Ascending aorta (tissue), 2 donors: ENCODE measurements at regions not wholly inside any gene's neighbourhood (a gene's known extent, or its start where the extent isn't known, plus 50 kb on each side); places are given as distances from the start of the nearest gene placed in this dataset.

Experiments
- DNase-seq, 2 donors: peaks; one replicate each; pipeline ENCODE4 v3.0.0-alpha.2; 2019; ENCODE audit warnings: low spot score in 2 of 2
- H3K27ac ChIP-seq, 2 donors: fragments of 200-600 bp; sonication (generic); one replicate each; pipeline ENCODE4 v1.5.1; 2016 to 2017; ENCODE audit warnings: mild to moderate bottlenecking in 1 of 2
- H3K27me3 ChIP-seq: fragments of 200-600 bp; sonication (generic); one replicate; pipeline ENCODE4 v1.5.1; 2017
- H3K36me3 ChIP-seq, 2 donors: fragments of 200-600 bp; sonication (generic); one replicate each; pipeline ENCODE4 v1.5.1; 2016
- H3K4me1 ChIP-seq, 2 donors: fragments of 200-600 bp; sonication (generic); one replicate each; pipeline ENCODE4 v1.5.1; 2016 to 2017; ENCODE audit warnings: mild to moderate bottlenecking in 1 of 2
- H3K4me3 ChIP-seq, 2 donors: fragments of 200-600 bp; sonication (generic); one replicate each; pipeline ENCODE4 v1.5.1; 2016 to 2017; ENCODE audit warnings: mild to moderate bottlenecking in 1 of 2
- H3K9me3 ChIP-seq, 2 donors: fragments of 200-600 bp; sonication (generic); one replicate each; pipeline ENCODE4 v1.5.1; 2016
- CTCF ChIP-seq, 3 experiments: fragments of 200-600 bp in 2 of 3; fragments of 450-650 bp in 1 of 3; sonication (generic) in 2 of 3; IDR thresholded peaks; one replicate each; pipeline ENCODE4 v1.5.1; 2016 to 2019; ENCODE audit warnings: antibody characterized with exemption in 3 of 3, mild to moderate bottlenecking in 1 of 3, moderate library complexity in 1 of 3
- intact Hi-C: fragments of 100-400 bp; cut with DNase I; formaldehyde crosslinking; loops from one replicate; pipeline ENCODE4 v1.15.1; 2023

- DNase-seq, result no peak
- Histone ChIP-seq H3K9me3 (peaks cover 5 to 21% of the 10 kb centered on the region in 2 donors), H3K27me3 (no peaks in the 10 kb centered on the region), H3K27ac (no peak overlapping the region), H3K36me3 (no peaks in the 10 kb centered on the region), H3K4me1 (no peaks in the 10 kb centered on the region), H3K4me3 (no peak overlapping the region)
- intact Hi-C loops, result loop anchor here (10.0 kb wide), 1 partner anchor 59 kb away; no protein-coding TSS in a partner anchor
- TF ChIP-seq CTCF (IDR thresholded peaks at IDR 0.05), result no peak
Measured at GRCh38 chr16:87085441-87085840, 231.8 kb downstream of the C16orf95 start.

- no peak overlapping the region for H3K27ac ChIP-seq
- no peak for DNase-seq
- H3K9me3 ChIP-seq, result peaks cover 0 to 14% of the 10 kb centered on the region in 2 donors
- H3K36me3 ChIP-seq, result no peaks in the 10 kb centered on the region
- no peak for TF ChIP-seq CTCF (IDR thresholded peaks at IDR 0.05)
- no peak overlapping the region for H3K4me3 ChIP-seq
- no peaks in the 10 kb centered on the region for H3K27me3 ChIP-seq
- intact Hi-C loops, result loop anchor here (10.0 kb wide), 1 partner anchor 59 kb away; no protein-coding TSS in a partner anchor
- no peaks in the 10 kb centered on the region for H3K4me1 ChIP-seq
Measured at GRCh38 chr16:87086156-87086555, 231.0 kb downstream of the C16orf95 start.

- no peak for DNase-seq
- Histone ChIP-seq H3K9me3 (peaks cover 0 to 10% of the 10 kb centered on the region in 2 donors), H3K27me3 (no peaks in the 10 kb centered on the region), H3K36me3 (no peaks in the 10 kb centered on the region), H3K4me3 (no peak overlapping the region), H3K4me1 (no peaks in the 10 kb centered on the region), H3K27ac (no peak overlapping the region)
- no peak for TF ChIP-seq CTCF (IDR thresholded peaks at IDR 0.05)
- intact Hi-C loops, result loop anchor here (10.0 kb wide), 1 partner anchor 58 kb away; no protein-coding TSS in a partner anchor
Measured at GRCh38 chr16:87086575-87086974, 230.6 kb downstream of the C16orf95 start.

- TF ChIP-seq CTCF (IDR thresholded peaks at IDR 0.05), result no peak
- H3K4me3 ChIP-seq, result no peak overlapping the region
- H3K9me3 ChIP-seq, result no peaks in the 10 kb centered on the region
- no peaks in the 10 kb centered on the region for H3K36me3 ChIP-seq
- intact Hi-C loops, result no loop called here
- H3K27ac ChIP-seq, result no peak overlapping the region
- no peak for DNase-seq
- H3K4me1 ChIP-seq, result no peaks in the 10 kb centered on the region
- H3K27me3 ChIP-seq, result no peaks in the 10 kb centered on the region
Measured at GRCh38 chr16:87092958-87093357, 224.2 kb downstream of the C16orf95 start.

- Histone ChIP-seq H3K27me3 (no peaks in the 10 kb centered on the region), H3K9me3 (no peaks in the 10 kb centered on the region), H3K4me1 (no peaks in the 10 kb centered on the region), H3K4me3 (no peak overlapping the region), H3K36me3 (no peaks in the 10 kb centered on the region), H3K27ac (no peak overlapping the region)
- no peak for TF ChIP-seq CTCF (IDR thresholded peaks at IDR 0.05)
- no peak for DNase-seq
- intact Hi-C loops, result no loop called here
Measured at GRCh38 chr16:87093804-87094555, 223.2 kb downstream of the C16orf95 start.
